ENCODE measurements at regions not wholly inside any gene's neighbourhood (a gene's known extent, or its start where the extent isn't known, plus 50 kb on each side); places are given as distances from the start of the nearest gene placed in this dataset.

DNA sequence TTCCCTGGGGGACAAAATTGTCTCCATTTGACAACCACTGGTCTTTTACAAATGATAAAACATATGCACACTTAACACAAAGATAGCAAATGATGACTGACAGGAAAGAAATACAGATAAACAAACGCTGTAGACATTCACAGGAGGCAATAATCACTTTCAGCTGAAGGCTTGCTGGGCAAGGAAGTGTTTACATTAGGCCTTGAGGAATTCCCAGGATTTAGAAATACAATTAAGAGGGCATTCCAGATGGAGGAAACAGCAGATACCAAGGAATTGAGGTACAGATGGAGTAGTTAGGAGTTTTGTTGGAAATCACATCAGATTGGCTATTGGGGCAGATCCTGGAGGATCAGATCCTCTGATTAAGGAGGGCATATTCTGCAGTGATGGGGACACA, 93.9 kb downstream of the DYRK2 start:
- H2AFZ ChIP-seq (ENCODE audit: low read depth, low read length), result no peak overlapping the region
- dilution Hi-C loops (cut with MboI; ENCODE audit: extremely low pct_ligation_motif_present, low sequenced_read_pairs) (no loop called here), intact Hi-C loops (cut with micrococcal nuclease) (no loop called here)
- H4K20me1 ChIP-seq (replicated peaks; ENCODE audit: control insufficient read depth, extremely low read depth, insufficient read depth, low read length), result no peaks in the 10 kb centered on the region
- no TSS peak for BruUV-seq (replicated peaks)
- TF ChIP-seq GATA2 (IDR thresholded peaks at IDR 0.05; ENCODE audit: insufficient read depth, insufficient read length, low read depth, low read length) (no peak), EZH2 (IDR thresholded peaks at IDR 0.05; ENCODE audit: borderline replicate concordance, low read depth, low read length, severe bottlenecking) (no peak), MYC (IDR thresholded peaks at IDR 0.05; ENCODE audit: low read depth, low read length) (no peak), JUN (IDR thresholded peaks at IDR 0.05; ENCODE audit: borderline replicate concordance, insufficient read depth, insufficient read length, low read depth) (no peak), POLR2AphosphoS5 (IDR thresholded peaks at IDR 0.05; ENCODE audit: insufficient read depth, low read depth, low read length) (no peak), POLR2A (IDR thresholded peaks at IDR 0.05; ENCODE audit: low read depth, low read length) (no peak), FOS (IDR thresholded peaks at IDR 0.05; ENCODE audit: borderline replicate concordance, insufficient read depth, low read length) (no peak)
- TF ChIP-seq, protein P1, sequence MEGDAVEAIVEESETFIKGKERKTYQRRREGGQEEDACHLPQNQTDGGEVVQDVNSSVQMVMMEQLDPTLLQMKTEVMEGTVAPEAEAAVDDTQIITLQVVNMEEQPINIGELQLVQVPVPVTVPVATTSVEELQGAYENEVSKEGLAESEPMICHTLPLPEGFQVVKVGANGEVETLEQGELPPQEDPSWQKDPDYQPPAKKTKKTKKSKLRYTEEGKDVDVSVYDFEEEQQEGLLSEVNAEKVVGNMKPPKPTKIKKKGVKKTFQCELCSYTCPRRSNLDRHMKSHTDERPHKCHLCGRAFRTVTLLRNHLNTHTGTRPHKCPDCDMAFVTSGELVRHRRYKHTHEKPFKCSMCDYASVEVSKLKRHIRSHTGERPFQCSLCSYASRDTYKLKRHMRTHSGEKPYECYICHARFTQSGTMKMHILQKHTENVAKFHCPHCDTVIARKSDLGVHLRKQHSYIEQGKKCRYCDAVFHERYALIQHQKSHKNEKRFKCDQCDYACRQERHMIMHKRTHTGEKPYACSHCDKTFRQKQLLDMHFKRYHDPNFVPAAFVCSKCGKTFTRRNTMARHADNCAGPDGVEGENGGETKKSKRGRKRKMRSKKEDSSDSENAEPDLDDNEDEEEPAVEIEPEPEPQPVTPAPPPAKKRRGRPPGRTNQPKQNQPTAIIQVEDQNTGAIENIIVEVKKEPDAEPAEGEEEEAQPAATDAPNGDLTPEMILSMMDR (IDR thresholded peaks at IDR 0.05; ENCODE audit: extremely low read depth in 1 of 2, insufficient read depth in 1 of 2, low read depth in 1 of 2, low read length in 2 of 2), result no peak
- TF ChIP-seq, protein P2, sequence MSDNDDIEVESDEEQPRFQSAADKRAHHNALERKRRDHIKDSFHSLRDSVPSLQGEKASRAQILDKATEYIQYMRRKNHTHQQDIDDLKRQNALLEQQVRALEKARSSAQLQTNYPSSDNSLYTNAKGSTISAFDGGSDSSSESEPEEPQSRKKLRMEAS (IDR thresholded peaks at IDR 0.05; ENCODE audit: insufficient read depth, insufficient read length), result no peak
- POLR2A ChIA-PET, result no interaction called here
- H3K4me1 ChIP-seq (ENCODE audit: control insufficient read depth, extremely low read depth, insufficient read depth, low read length), result no peaks in the 10 kb centered on the region
- no peaks in the 10 kb centered on the region for H3K27me3 ChIP-seq (ENCODE audit: control insufficient read depth in 2 of 2, insufficient read depth in 2 of 2, low read length in 2 of 2)
- no peak for FAIRE-seq
- H3K9me3 ChIP-seq (replicated peaks; ENCODE audit: control insufficient read depth, insufficient read depth, low read length), result no peaks in the 10 kb centered on the region
- no peak for DNase-seq (ENCODE audit: low read depth, low spot score)
- no peak overlapping the region for H3K27ac ChIP-seq (ENCODE audit: insufficient read depth, low read depth, low read length)
- no peak overlapping the region for H3K4me2 ChIP-seq (ENCODE audit: insufficient read depth, low read length)
- no peak overlapping the region for H3K4me3 ChIP-seq (replicated peaks in 1 of 3; ENCODE audit: insufficient read depth in 1 of 3, low read depth in 1 of 3, low read length in 3 of 3)
- no peaks in the 10 kb centered on the region for H3K9me1 ChIP-seq (replicated peaks; ENCODE audit: control insufficient read depth, extremely low read depth, insufficient read depth, low read length)
- H3K79me2 ChIP-seq (ENCODE audit: control insufficient read depth, insufficient read depth, low read length), result no peaks in the 10 kb centered on the region
- H3K36me3 ChIP-seq (ENCODE audit: control insufficient read depth in 2 of 2, extremely low read depth in 1 of 2, insufficient read depth in 2 of 2, low read length in 2 of 2), result no peaks in the 10 kb centered on the region
- CTCF ChIA-PET, result no interaction called here
- no peak overlapping the region for H3K9ac ChIP-seq (replicated peaks; ENCODE audit: extremely low read depth, insufficient read depth, low read length)
